ENCODE measurements at regions not wholly inside any gene's neighbourhood (a gene's known extent, or its start where the extent isn't known, plus 50 kb on each side); places are given as distances from the start of the nearest gene placed in this dataset.

- 100% methylated on average over 2 of the region's 33 CpGs for WGBS
- Histone ChIP-seq H3K36me3 (no peaks in the 10 kb centered on the region), H3K4me3 (no peak overlapping the region), H3K27ac (replicated peaks in 1 of 4) (no peak overlapping the region), H3K9me3 (no peaks in the 10 kb centered on the region), H3K4me1 (no peaks in the 10 kb centered on the region), H3K27me3 (no peaks in the 10 kb centered on the region)
- intact Hi-C loops (cut with DNase I), result no loop called here
- no peak for DNase-seq (ENCODE audit: extremely low spot score)
- TF ChIP-seq POLR2A (IDR thresholded peaks at IDR 0.05; ENCODE audit: low read depth), result no peak
- TF ChIP-seq POLR2AphosphoS5 (IDR thresholded peaks at IDR 0.05), result no peak
- TF ChIP-seq, protein P1, sequence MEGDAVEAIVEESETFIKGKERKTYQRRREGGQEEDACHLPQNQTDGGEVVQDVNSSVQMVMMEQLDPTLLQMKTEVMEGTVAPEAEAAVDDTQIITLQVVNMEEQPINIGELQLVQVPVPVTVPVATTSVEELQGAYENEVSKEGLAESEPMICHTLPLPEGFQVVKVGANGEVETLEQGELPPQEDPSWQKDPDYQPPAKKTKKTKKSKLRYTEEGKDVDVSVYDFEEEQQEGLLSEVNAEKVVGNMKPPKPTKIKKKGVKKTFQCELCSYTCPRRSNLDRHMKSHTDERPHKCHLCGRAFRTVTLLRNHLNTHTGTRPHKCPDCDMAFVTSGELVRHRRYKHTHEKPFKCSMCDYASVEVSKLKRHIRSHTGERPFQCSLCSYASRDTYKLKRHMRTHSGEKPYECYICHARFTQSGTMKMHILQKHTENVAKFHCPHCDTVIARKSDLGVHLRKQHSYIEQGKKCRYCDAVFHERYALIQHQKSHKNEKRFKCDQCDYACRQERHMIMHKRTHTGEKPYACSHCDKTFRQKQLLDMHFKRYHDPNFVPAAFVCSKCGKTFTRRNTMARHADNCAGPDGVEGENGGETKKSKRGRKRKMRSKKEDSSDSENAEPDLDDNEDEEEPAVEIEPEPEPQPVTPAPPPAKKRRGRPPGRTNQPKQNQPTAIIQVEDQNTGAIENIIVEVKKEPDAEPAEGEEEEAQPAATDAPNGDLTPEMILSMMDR (IDR thresholded peaks at IDR 0.05), result no peak
- TF ChIP-seq EP300 (IDR thresholded peaks at IDR 0.05), result no peak
Observed at GRCh38 chr3:106643684-106644161, 733.5 kb upstream of the CCDC54 start.

DNA sequence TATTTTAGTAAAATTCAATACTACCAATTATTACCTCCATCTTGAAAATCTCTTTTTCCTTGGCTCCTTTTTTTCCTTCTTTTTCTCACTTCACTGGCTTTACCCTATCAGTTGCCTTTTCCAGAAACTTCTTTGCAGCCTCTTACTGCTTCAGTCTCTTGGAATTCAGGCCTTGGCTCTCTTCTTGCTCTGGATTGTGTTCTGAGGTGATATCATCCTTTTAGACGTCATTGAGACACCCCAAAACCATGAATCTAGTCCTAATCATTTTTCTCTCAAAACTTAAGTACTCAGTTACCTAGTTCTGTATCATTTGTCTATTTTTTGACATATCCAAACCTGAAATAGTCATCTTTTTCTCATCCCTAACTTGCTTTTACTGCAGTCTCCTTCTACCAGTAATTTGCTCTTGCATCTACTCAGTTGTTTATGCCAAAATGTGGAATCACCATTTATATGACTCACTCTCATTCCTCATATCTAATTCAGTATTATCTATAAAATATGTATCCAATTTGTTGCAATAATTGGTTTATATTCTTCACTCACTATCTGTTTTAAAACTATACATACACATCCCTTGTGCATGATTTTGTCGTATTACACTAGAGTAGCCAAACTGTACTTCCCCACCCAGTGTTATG lies 703.2 kb upstream of the CCDC54 start:
- no peak for DNase-seq (ENCODE audit: extremely low spot score)
- Histone ChIP-seq H3K9me3 (no peaks in the 10 kb centered on the region), H3K27me3 (no peaks in the 10 kb centered on the region), H3K4me3 (no peak overlapping the region), H3K27ac (replicated peaks in 1 of 4) (no peak overlapping the region), H3K36me3 (no peaks in the 10 kb centered on the region), H3K4me1 (no peaks in the 10 kb centered on the region)
- TF ChIP-seq POLR2AphosphoS5 (IDR thresholded peaks at IDR 0.05) (no peak), POLR2A (IDR thresholded peaks at IDR 0.05; ENCODE audit: low read depth) (no peak), EP300 (IDR thresholded peaks at IDR 0.05) (no peak)
- TF ChIP-seq, protein P1 (IDR thresholded peaks at IDR 0.05), result no peak
- WGBS, result 70% methylated on average over 2 of the region's 2 CpGs
- intact Hi-C loops (cut with DNase I), result no loop called here

- Histone ChIP-seq H3K4me3 (no peak overlapping the region), H3K4me1 (no peaks in the 10 kb centered on the region), H3K27me3 (no peaks in the 10 kb centered on the region), H3K36me3 (no peaks in the 10 kb centered on the region), H3K27ac (replicated peaks in 1 of 4) (no peak overlapping the region), H3K9me3 (no peaks in the 10 kb centered on the region)
- WGBS, result 60% methylated on average over 2 of the region's 2 CpGs
- TF ChIP-seq EP300 (IDR thresholded peaks at IDR 0.05) (no peak), POLR2A (IDR thresholded peaks at IDR 0.05; ENCODE audit: low read depth) (no peak), POLR2AphosphoS5 (IDR thresholded peaks at IDR 0.05) (no peak)
- intact Hi-C loops (cut with DNase I), result no loop called here
- no peak for DNase-seq (ENCODE audit: extremely low spot score)
Observed at GRCh38 chr3:106675451-106675850, 701.8 kb upstream of the CCDC54 start.

DNA sequence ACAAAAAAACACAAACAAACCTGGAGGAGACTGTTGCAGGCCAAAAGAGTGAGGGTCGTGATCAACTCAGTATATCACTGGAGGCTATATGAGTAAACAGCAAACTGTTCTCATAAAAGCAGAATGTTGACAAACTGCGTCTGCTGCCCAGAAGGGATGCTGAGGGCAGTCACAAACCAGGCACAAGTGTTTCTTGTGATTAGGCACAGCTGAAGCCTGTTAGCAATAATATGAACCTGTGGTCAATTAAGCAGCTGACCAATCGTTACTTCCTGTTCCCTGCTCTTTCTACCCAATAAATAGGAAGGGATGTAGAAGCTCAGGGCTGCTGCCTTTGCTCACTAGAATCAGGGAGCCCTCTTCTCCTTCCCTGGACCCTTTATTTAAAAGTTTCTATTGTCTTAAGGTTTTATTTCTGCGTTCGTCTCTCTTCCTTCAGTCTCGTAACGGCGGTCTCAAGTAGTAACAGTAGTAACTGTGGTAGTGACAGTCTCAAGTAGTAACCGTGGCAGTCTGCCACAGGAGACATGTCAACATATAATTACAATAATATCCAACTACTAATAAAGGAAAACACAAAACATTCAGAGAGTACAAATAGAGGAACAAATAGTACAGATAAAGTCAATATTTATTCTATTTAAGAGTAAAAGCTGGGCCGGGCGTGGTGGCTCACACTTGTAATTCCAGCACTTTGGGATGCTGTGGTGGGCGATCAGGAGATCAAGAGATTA lies 698.4 kb upstream of the CCDC54 start:
- no peak for TF ChIP-seq POLR2A (IDR thresholded peaks at IDR 0.05; ENCODE audit: low read depth)
- TF ChIP-seq, protein P1 (IDR thresholded peaks at IDR 0.05), result no peak
- no peak for TF ChIP-seq POLR2AphosphoS5 (IDR thresholded peaks at IDR 0.05)
- no peak for TF ChIP-seq EP300 (IDR thresholded peaks at IDR 0.05)
- Histone ChIP-seq H3K4me3 (no peak overlapping the region), H3K27me3 (no peaks in the 10 kb centered on the region), H3K27ac (replicated peaks in 1 of 4) (no peak overlapping the region), H3K9me3 (no peaks in the 10 kb centered on the region), H3K4me1 (no peaks in the 10 kb centered on the region), H3K36me3 (no peaks in the 10 kb centered on the region)
- no peak for DNase-seq (ENCODE audit: extremely low spot score)
- intact Hi-C loops (cut with DNase I), result no loop called here
- WGBS, result 90% methylated on average over 12 of the region's 12 CpGs

DNA sequence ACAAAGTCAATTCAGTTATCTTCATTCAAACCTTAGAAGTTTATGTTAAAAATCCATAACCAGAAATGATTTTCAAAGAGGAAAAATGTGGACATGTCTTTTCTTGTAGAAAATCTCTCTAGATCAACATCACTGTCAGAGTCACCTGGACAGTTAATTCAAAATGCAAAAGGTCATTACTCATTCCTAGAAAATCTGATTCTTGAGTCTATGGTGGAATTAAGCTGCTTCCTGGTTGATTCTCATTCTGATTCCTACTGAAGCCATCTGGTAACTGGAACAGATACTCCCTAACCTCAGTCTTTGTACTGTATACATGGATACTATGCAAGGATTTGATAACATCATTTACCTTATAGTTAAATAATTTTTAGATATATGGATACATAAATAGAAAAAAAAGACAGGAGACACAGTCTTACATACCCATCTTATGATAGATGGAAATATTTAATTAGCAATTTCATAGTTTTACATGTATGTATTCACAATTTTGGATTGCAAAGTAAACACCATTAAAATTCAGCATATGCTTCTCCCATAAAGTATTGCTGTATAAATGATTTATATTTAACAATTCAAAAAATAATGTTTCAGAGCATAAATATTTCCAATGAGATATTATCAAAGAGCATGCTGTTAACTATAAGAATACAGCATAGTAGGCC lies 693.2 kb upstream of the CCDC54 start:
- H3K4me3 ChIP-seq, result no peak overlapping the region
- H3K36me3 ChIP-seq, result no peaks in the 10 kb centered on the region
- DNase-seq (ENCODE audit: extremely low spot score), result no peak
- no peak for TF ChIP-seq EP300 (IDR thresholded peaks at IDR 0.05)
- no peak for TF ChIP-seq POLR2AphosphoS5 (IDR thresholded peaks at IDR 0.05)
- TF ChIP-seq, protein P1 (IDR thresholded peaks at IDR 0.05), result no peak
- TF ChIP-seq POLR2A (IDR thresholded peaks at IDR 0.05; ENCODE audit: low read depth), result no peak
- no peaks in the 10 kb centered on the region for H3K27me3 ChIP-seq
- H3K27ac ChIP-seq (replicated peaks in 1 of 4), result no peak overlapping the region
- no peaks in the 10 kb centered on the region for H3K9me3 ChIP-seq
- no peaks in the 10 kb centered on the region for H3K4me1 ChIP-seq
- intact Hi-C loops (cut with DNase I), result no loop called here

Data from esophagus muscularis mucosa (tissue), 4 donors.